Trophoblast cell (in vitro differentiated cells and primary cell): ENCODE measurements at regions not wholly inside any gene's neighbourhood (a gene's known extent, or its start where the extent isn't known, plus 50 kb on each side); places are given as distances from the start of the nearest gene placed in this dataset.
A peak's percentile ranks its signal among the peaks of the same experiment; 100 is the strongest.
"Not testable (repeated sequence)": the region's sequence is repeated elsewhere in the genome, so short reads cannot be mapped to it uniquely, and the experiment has no call there.

Experiments
- DNase-seq, 2 donors: peaks; one replicate each; pipeline ENCODE4 v3.0.0-alpha.2; 2016
- H2AFZ ChIP-seq: 2 replicates; pipeline ENCODE4 v1.6.1; 2013; ENCODE audit warnings: low read length, moderate library complexity, mild to moderate bottlenecking; ENCODE audit not compliant: insufficient read depth, poor library complexity
- H2AK5ac ChIP-seq: 2 replicates; pipeline ENCODE4 v1.6.1; 2013; ENCODE audit warnings: mild to moderate bottlenecking, low read length
- H2BK120ac ChIP-seq: 2 replicates; pipeline ENCODE4 v1.6.1; 2013; ENCODE audit warnings: low read length, mild to moderate bottlenecking, moderate library complexity; ENCODE audit not compliant: insufficient read depth, poor library complexity
- H2BK12ac ChIP-seq: 2 replicates; pipeline ENCODE4 v1.6.1; 2013; ENCODE audit warnings: mild to moderate bottlenecking, low read length, moderate library complexity
- H2BK5ac ChIP-seq: 2 replicates; pipeline ENCODE4 v1.6.1; 2013; ENCODE audit warnings: low read length, low read depth, moderate library complexity, mild to moderate bottlenecking; ENCODE audit not compliant: poor library complexity
- H3K14ac ChIP-seq: 2 replicates; pipeline ENCODE4 v1.6.1; 2013; ENCODE audit warnings: mild to moderate bottlenecking, low read length
- H3K18ac ChIP-seq: 2 replicates; pipeline ENCODE4 v1.6.1; 2013; ENCODE audit warnings: mild to moderate bottlenecking, low read length
- H3K23ac ChIP-seq: 2 replicates; pipeline ENCODE4 v1.6.1; 2013; ENCODE audit warnings: low read length
- H3K27ac ChIP-seq: 2 replicates; pipeline ENCODE4 v1.5.1; 2013; ENCODE audit warnings: low read depth, mild to moderate bottlenecking, inconsistent platforms, low read length, moderate library complexity
- H3K27me3 ChIP-seq: 2 replicates; pipeline ENCODE4 v1.6.1; 2013; ENCODE audit warnings: inconsistent platforms, mild to moderate bottlenecking, low read length, moderate library complexity; ENCODE audit not compliant: insufficient read depth
- H3K36me3 ChIP-seq, 2 experiments: 1 replicate in 1 of 2; 2 replicates in 1 of 2; pipeline ENCODE4 v1.6.1; 2013; ENCODE audit warnings: low read length in 2 of 2, mild to moderate bottlenecking in 2 of 2, moderate library complexity in 1 of 2; ENCODE audit not compliant: insufficient read depth in 2 of 2, control insufficient read depth in 1 of 2
- H3K4ac ChIP-seq: 2 replicates; pipeline ENCODE4 v1.6.1; 2013; ENCODE audit warnings: low read depth, mild to moderate bottlenecking, low read length, moderate library complexity
- H3K4me1 ChIP-seq, 2 experiments: 1 replicate in 1 of 2; 2 replicates in 1 of 2; pipeline ENCODE4 v1.6.1; 2013; ENCODE audit warnings: low read length in 2 of 2, mild to moderate bottlenecking in 2 of 2, moderate library complexity in 1 of 2; ENCODE audit not compliant: insufficient read depth in 2 of 2, control insufficient read depth in 1 of 2
- H3K4me2 ChIP-seq: 2 replicates; pipeline ENCODE4 v1.6.1; 2013; ENCODE audit warnings: inconsistent platforms, mild to moderate bottlenecking, low read length, moderate library complexity
- H3K4me3 ChIP-seq: 2 replicates; pipeline ENCODE4 v1.5.1; 2013; ENCODE audit warnings: mild to moderate bottlenecking, low read depth, low read length, inconsistent platforms
- H3K79me1 ChIP-seq: one replicate; pipeline ENCODE4 v1.6.1; 2013; ENCODE audit warnings: low read length
- H3K79me2 ChIP-seq: 2 replicates; pipeline ENCODE4 v1.6.1; 2013; ENCODE audit warnings: low read length, mild to moderate bottlenecking; ENCODE audit not compliant: control insufficient read depth, insufficient read depth, poor library complexity
- H3K9ac ChIP-seq: 2 replicates; pipeline ENCODE4 v1.6.1; 2013; ENCODE audit warnings: mild to moderate bottlenecking, low read length
- H3K9me3 ChIP-seq: 2 replicates; pipeline ENCODE4 v1.6.1; 2013; ENCODE audit warnings: low read depth, mild to moderate bottlenecking, control low read depth, inconsistent platforms, low read length; ENCODE audit not compliant: insufficient read depth
- H4K12ac ChIP-seq: 2 replicates; pipeline ENCODE4 v1.6.1; 2013; ENCODE audit warnings: low read depth, mild to moderate bottlenecking, low read length, moderate library complexity
- H4K8ac ChIP-seq: 2 replicates; pipeline ENCODE4 v1.6.1; 2013; ENCODE audit warnings: low read depth, mild to moderate bottlenecking, low read length, moderate library complexity
- H4K91ac ChIP-seq: one replicate; pipeline ENCODE4 v1.6.1; 2013; ENCODE audit warnings: low read depth, mild to moderate bottlenecking, low read length, moderate library complexity
- WGBS: extraction: QIAGEN DNeasy Blood & Tissue Kit; methylation state at CpG from one replicate; pipeline ENCODE4 v1.1.7; 2013; ENCODE audit warnings: missing lambda C conversion rate; ENCODE audit not compliant: insufficient read length, insufficient coverage; ENCODE audit errors: extremely low coverage; 5-methylcytosine and 5-hydroxymethylcytosine counted together

DNA sequence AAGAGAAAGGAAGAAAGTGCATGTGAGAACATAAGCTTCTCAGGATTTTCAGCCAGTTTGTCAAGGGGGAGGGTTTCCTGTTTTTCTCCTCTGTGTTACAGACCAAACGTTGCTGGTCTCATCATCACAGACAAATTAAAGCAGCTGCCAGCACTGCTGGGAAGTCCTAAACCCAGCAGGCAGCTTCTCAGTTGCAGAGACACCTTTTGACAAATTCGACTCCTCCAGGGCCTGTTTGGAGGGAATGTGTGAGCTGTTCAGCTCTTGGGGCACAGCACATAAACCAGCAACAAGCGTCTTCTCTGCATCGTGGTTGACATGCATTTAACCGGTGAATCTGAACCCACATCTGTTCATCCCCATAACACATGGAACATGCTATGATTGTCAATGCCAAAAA is 454.6 kb upstream of the RUNX1 start:
- Histone ChIP-seq H2BK120ac (no peak overlapping the region), H2BK12ac (no peak overlapping the region), H2AK5ac (no peak overlapping the region), H3K27me3 (peaks cover 2% of the 10 kb centered on the region), H3K36me3 (no peaks in the 10 kb centered on the region), H3K4me3 (no peak overlapping the region), H3K9me3 (no peaks in the 10 kb centered on the region), H3K23ac (no peak overlapping the region), H3K18ac (no peak overlapping the region), H3K79me2 (no peaks in the 10 kb centered on the region), H3K27ac (no peak overlapping the region), H4K8ac (no peak overlapping the region), H2BK5ac (no peak overlapping the region), H2AFZ (no peak overlapping the region), H3K4me2 (no peak overlapping the region), H3K4ac (no peak overlapping the region), H4K12ac (no peak overlapping the region), H3K14ac (no peak overlapping the region), H3K79me1 (no peaks in the 10 kb centered on the region), H4K91ac (no peak overlapping the region), H3K9ac (no peak overlapping the region), H3K4me1 (peaks cover 0 to 6% of the 10 kb centered on the region in 2 experiments)
- WGBS, result no CpG with 5 or more reads among the region's 5 CpGs
- DNase-seq, result no peak

DNA sequence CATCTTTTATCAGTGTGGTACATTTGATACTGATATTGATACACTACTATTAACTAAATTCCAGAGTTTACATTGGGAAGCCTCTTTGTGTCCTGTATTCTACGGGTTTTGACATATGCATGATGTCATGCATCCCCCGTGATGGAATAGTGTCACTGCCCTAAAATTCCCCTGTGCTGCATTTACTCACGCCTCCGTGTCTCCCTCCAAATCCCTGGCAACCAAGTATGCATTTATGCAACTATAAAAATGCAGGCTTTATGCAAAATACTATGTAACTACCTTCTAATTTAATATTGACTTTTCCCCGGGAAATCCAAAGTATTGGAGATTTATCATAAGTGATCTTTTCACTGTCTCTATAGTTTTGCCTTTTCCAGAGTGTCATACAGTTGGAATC is 453.7 kb upstream of the RUNX1 start:
- Histone ChIP-seq H2AK5ac (no peak overlapping the region), H3K18ac (no peak overlapping the region), H4K91ac (no peak overlapping the region), H2BK12ac (no peak overlapping the region), H3K23ac (no peak overlapping the region), H3K79me1 (no peaks in the 10 kb centered on the region), H3K79me2 (no peaks in the 10 kb centered on the region), H3K36me3 (no peaks in the 10 kb centered on the region), H3K14ac (no peak overlapping the region), H2AFZ (no peak overlapping the region), H3K9ac (no peak overlapping the region), H2BK120ac (no peak overlapping the region), H3K9me3 (no peaks in the 10 kb centered on the region), H4K12ac (no peak overlapping the region), H3K27me3 (peaks cover 2% of the 10 kb centered on the region), H3K4ac (no peak overlapping the region), H3K27ac (no peak overlapping the region), H3K4me3 (no peak overlapping the region), H4K8ac (no peak overlapping the region), H2BK5ac (no peak overlapping the region), H3K4me2 (no peak overlapping the region), H3K4me1 (peaks cover 0 to 2% of the 10 kb centered on the region in 2 experiments)
- DNase-seq, result no peak
- no CpG with 5 or more reads among the region's 5 CpGs for WGBS

- H2AK5ac ChIP-seq, H3K4me1 ChIP-seq, H2BK120ac ChIP-seq, H4K8ac ChIP-seq, H3K4ac ChIP-seq, H4K12ac ChIP-seq, H3K36me3 ChIP-seq, H3K27ac ChIP-seq, H3K9me3 ChIP-seq, H2BK5ac ChIP-seq, DNase-seq, H3K27me3 ChIP-seq, H2BK12ac ChIP-seq, H3K9ac ChIP-seq, H3K18ac ChIP-seq, H2AFZ ChIP-seq, H3K79me2 ChIP-seq, H4K91ac ChIP-seq, H3K23ac ChIP-seq, H3K79me1 ChIP-seq, H3K4me3 ChIP-seq, H3K4me2 ChIP-seq, H3K14ac ChIP-seq: not testable (repeated sequence)
- no CpG with 5 or more reads among the region's 7 CpGs for WGBS
These were observed 448.4 kb upstream of the RUNX1 start for GRCh38 chr21:35497522-35497921.

- Histone ChIP-seq H3K4me2 (no peak overlapping the region), H3K27me3 (no peaks in the 10 kb centered on the region), H2BK120ac (no peak overlapping the region), H4K8ac (no peak overlapping the region), H4K91ac (no peak overlapping the region), H2BK12ac (no peak overlapping the region), H2AFZ (no peak overlapping the region), H4K12ac (no peak overlapping the region), H3K18ac (no peak overlapping the region), H3K9me3 (no peaks in the 10 kb centered on the region), H2AK5ac (no peak overlapping the region), H2BK5ac (no peak overlapping the region), H3K9ac (no peak overlapping the region), H3K36me3 (no peaks in the 10 kb centered on the region), H3K79me2 (no peaks in the 10 kb centered on the region), H3K14ac (no peak overlapping the region), H3K4me3 (no peak overlapping the region), H3K4me1 (no peaks in the 10 kb centered on the region), H3K23ac (no peak overlapping the region), H3K79me1 (no peaks in the 10 kb centered on the region), H3K4ac (no peak overlapping the region), H3K27ac (no peak overlapping the region)
- no CpG with 5 or more reads among the region's 6 CpGs for WGBS
- DNase-seq, result peak; percentile 32 to 55
These were observed 443.0 kb upstream of the RUNX1 start for GRCh38 chr21:35491920-35492678.
